PC-9 (cell line): ENCODE measurements at regions not wholly inside any gene's neighbourhood (a gene's known extent, or its start where the extent isn't known, plus 50 kb on each side); places are given as distances from the start of the nearest gene placed in this dataset.

Experiments used
- CTCF ChIP-seq: fragments of 200-600 bp; sonication (generic); conservative IDR thresholded peaks from 2 replicates; pipeline ENCODE4 v1.6.1; 2017; ENCODE audit warnings: mixed run types, antibody characterized with exemption, mild to moderate bottlenecking, moderate library complexity
- EZH2 ChIP-seq: fragments of 200-600 bp; sonication (generic); IDR thresholded peaks from 2 replicates; pipeline ENCODE4 v1.8.0; 2017; ENCODE audit warnings: antibody characterized with exemption, low read depth

DNA sequence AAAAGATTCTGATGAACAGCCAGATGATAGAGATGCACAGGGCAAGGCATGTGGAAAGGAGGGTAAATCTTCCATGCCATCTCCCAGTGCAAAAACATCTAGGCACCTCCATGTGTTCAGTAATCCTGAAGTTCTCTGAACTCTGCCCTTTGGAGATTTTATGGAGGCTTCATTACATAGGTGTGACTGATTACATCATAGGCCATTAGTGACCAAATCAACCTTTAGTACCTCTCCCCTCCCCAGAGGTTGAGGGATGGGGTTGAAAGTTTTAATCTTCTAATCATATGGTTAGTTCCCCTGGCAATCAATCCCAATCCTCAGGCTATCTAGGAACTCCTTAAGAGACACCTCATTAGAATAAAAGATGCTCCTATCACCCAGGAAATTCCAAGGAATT is 2190.2 kb upstream of the PIK3C3 start:
- no peak for TF ChIP-seq CTCF
- no peak for TF ChIP-seq EZH2
